B cell (primary cell): ENCODE measurements at regions not wholly inside any gene's neighbourhood (a gene's known extent, or its start where the extent isn't known, plus 50 kb on each side); places are given as distances from the start of the nearest gene placed in this dataset.

Experiments used
- CTCF ChIP-seq: fragments of 200-600 bp; IDR thresholded peaks from one replicate; pipeline ENCODE4 v1.8.0; 2022; ENCODE audit warnings: antibody characterized with exemption, mild to moderate bottlenecking
- EZH2 ChIP-seq: IDR thresholded peaks from 2 replicates; pipeline ENCODE4 v1.6.1; 2012; ENCODE audit warnings: borderline replicate concordance, low read depth, mild to moderate bottlenecking, moderate library complexity, low read length; ENCODE audit not compliant: insufficient read depth, poor library complexity, severe bottlenecking

- no peak for TF ChIP-seq CTCF
- TF ChIP-seq EZH2: no peak
Observed at GRCh38 chr4:20101831-20102230, 149.9 kb upstream of the SLIT2 start.
